Liver (tissue), 8 donors: ENCODE measurements at regions not wholly inside any gene's neighbourhood (a gene's known extent, or its start where the extent isn't known, plus 50 kb on each side); places are given as distances from the start of the nearest gene placed in this dataset.

ENCODE experiments used
- DNase-seq: peaks from one replicate; pipeline ENCODE4 v3.0.0-alpha.2; 2017; ENCODE audit warnings: low spot score
- H3K27ac ChIP-seq, 2 donors: one replicate each; pipeline ENCODE4 v1.7.0; 2013; ENCODE audit warnings: inconsistent platforms in 2 of 2, low read length in 2 of 2, control low read depth in 1 of 2, low read depth in 1 of 2, mild to moderate bottlenecking in 1 of 2
- H3K27me3 ChIP-seq, 4 donors: one replicate each; pipeline versions ENCODE4 v1.6.1 to v1.7.0; 2013; ENCODE audit warnings: low read length in 3 of 4, inconsistent platforms in 1 of 4, mild to moderate bottlenecking in 1 of 4, moderate library complexity in 1 of 4; ENCODE audit not compliant: control insufficient read depth in 4 of 4, insufficient read depth in 4 of 4
- H3K36me3 ChIP-seq, 4 donors: one replicate each; pipeline versions ENCODE4 v1.6.1 to v1.7.0; 2013; ENCODE audit warnings: low read length in 3 of 4, mild to moderate bottlenecking in 3 of 4, low read depth in 1 of 4, moderate library complexity in 1 of 4; ENCODE audit not compliant: control insufficient read depth in 4 of 4, insufficient read depth in 3 of 4
- H3K4me1 ChIP-seq, 4 donors: one replicate each; pipeline versions ENCODE4 v1.6.1 to v1.7.0; 2013; ENCODE audit warnings: low read length in 3 of 4, mild to moderate bottlenecking in 3 of 4, moderate library complexity in 1 of 4; ENCODE audit not compliant: control insufficient read depth in 4 of 4, insufficient read depth in 4 of 4
- H3K4me3 ChIP-seq, 3 donors: one replicate each; pipeline versions ENCODE4 v1.6.1 to v1.7.0; 2013; ENCODE audit warnings: low read length in 3 of 3, control low read depth in 1 of 3, low read depth in 1 of 3, mild to moderate bottlenecking in 1 of 3
- H3K9ac ChIP-seq, 2 donors: one replicate each; pipeline ENCODE4 v1.7.0; 2013; ENCODE audit warnings: low read length in 2 of 2, mild to moderate bottlenecking in 2 of 2, moderate library complexity in 2 of 2, control low read depth in 1 of 2, low read depth in 1 of 2
- H3K9me3 ChIP-seq, 4 donors: one replicate each; pipeline versions ENCODE4 v1.6.1 to v1.7.0; 2013; ENCODE audit warnings: low read length in 3 of 4; ENCODE audit not compliant: control insufficient read depth in 4 of 4
- EGR1 ChIP-seq, 2 donors: IDR thresholded peaks; 2 replicates each; pipeline ENCODE4 v1.6.1; 2016 to 2018; ENCODE audit warnings: antibody characterized with exemption in 2 of 2, low read depth in 2 of 2
- FOXA1 ChIP-seq: IDR thresholded peaks from 2 replicates; pipeline ENCODE4 v1.6.1; 2016; ENCODE audit warnings: antibody characterized with exemption
- FOXA2 ChIP-seq: IDR thresholded peaks from 2 replicates; pipeline ENCODE4 v1.6.1; 2016; ENCODE audit warnings: antibody characterized with exemption
- GABPA ChIP-seq, 2 donors: IDR thresholded peaks in 1 of 2; conservative IDR thresholded peaks in 1 of 2; 2 replicates each; pipeline ENCODE4 v1.6.1; 2016; ENCODE audit warnings: antibody characterized with exemption in 2 of 2, mild to moderate bottlenecking in 1 of 2, moderate library complexity in 1 of 2
- HNF4A ChIP-seq, 2 donors: conservative IDR thresholded peaks; 2 replicates each; pipeline ENCODE4 v1.6.1; 2016; ENCODE audit warnings: antibody characterized with exemption in 2 of 2, mild to moderate bottlenecking in 2 of 2
- HNF4G ChIP-seq: IDR thresholded peaks from 2 replicates; pipeline ENCODE4 v1.6.1; 2016; ENCODE audit warnings: antibody characterized with exemption
- JUND ChIP-seq, 2 donors: IDR thresholded peaks; 2 replicates each; pipeline ENCODE4 v1.6.1; 2016; ENCODE audit warnings: antibody characterized with exemption in 2 of 2
- MAX ChIP-seq: IDR thresholded peaks from 2 replicates; pipeline ENCODE4 v1.6.1; 2016; ENCODE audit warnings: antibody characterized with exemption
- NR2F2 ChIP-seq: IDR thresholded peaks from 2 replicates; pipeline ENCODE4 v1.6.1; 2016; ENCODE audit warnings: antibody characterized with exemption
- RAD21 ChIP-seq, 2 donors: IDR thresholded peaks; 2 replicates each; pipeline ENCODE4 v1.6.1; 2016; ENCODE audit warnings: antibody characterized with exemption in 2 of 2, mild to moderate bottlenecking in 2 of 2
- RXRA ChIP-seq, 2 donors: IDR thresholded peaks; 2 replicates each; pipeline ENCODE4 v1.6.1; 2017 to 2018; ENCODE audit warnings: antibody characterized with exemption in 2 of 2, mild to moderate bottlenecking in 1 of 2
- SP1 ChIP-seq: IDR thresholded peaks from 2 replicates; pipeline ENCODE4 v1.6.1; 2018; ENCODE audit warnings: antibody characterized with exemption, mild to moderate bottlenecking
- TAF1 ChIP-seq: conservative IDR thresholded peaks from 2 replicates; pipeline ENCODE4 v1.6.1; 2016; ENCODE audit warnings: antibody characterized with exemption, mild to moderate bottlenecking
- YY1 ChIP-seq: IDR thresholded peaks from 2 replicates; pipeline ENCODE4 v1.6.1; 2016; ENCODE audit warnings: antibody characterized with exemption, mild to moderate bottlenecking
- ZBTB33 ChIP-seq: IDR thresholded peaks from 2 replicates; pipeline ENCODE4 v1.6.1; 2016; ENCODE audit warnings: antibody characterized with exemption
- WGBS: extraction: QIAGEN DNeasy Blood & Tissue Kit; methylation state at CpG from one replicate; pipeline ENCODE4 v1.1.7; 2013; 5-methylcytosine and 5-hydroxymethylcytosine counted together
- TF ChIP-seq, protein P1 (sequence below): IDR thresholded peaks from 2 replicates; pipeline ENCODE4 v1.6.1; 2016; ENCODE audit warnings: antibody characterized with exemption, mild to moderate bottlenecking
- TF ChIP-seq, protein P2 (sequence below): IDR thresholded peaks from 2 replicates; pipeline ENCODE4 v1.6.1; 2016; ENCODE audit warnings: antibody characterized with exemption
- TF ChIP-seq, protein P3 (sequence below): fragments of 150-350 bp; IDR thresholded peaks from 2 replicates; pipeline ENCODE4 v1.5.1; 2017; ENCODE audit warnings: improper control_type of control experiment, low read depth, low read length; ENCODE audit not compliant: missing input control
- donor health status: healthy.
- donor health status: healthy.
- donor health status: healthy.
- donor health status: healthy.
- donor health status: healthy.

DNA sequence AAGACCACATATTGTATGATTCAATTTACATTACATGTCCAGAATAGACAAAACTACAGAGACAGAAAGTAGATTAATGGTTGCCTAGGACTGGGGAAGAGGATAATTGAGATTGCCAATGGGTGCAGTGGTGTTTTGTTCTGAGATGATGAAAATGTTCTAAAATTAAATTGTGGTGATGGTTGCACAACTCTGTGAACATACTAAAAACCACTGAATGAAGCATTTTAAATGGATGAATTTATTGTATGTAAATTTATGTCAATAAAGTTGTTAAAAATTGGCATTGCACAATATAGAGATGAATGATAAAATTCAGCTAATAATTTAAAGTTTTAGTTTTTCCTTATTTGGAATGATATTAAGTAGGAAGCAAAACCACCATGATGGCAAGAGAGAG lies 109.5 kb upstream of the NR4A3 start (continued):
- TF ChIP-seq, protein P1, sequence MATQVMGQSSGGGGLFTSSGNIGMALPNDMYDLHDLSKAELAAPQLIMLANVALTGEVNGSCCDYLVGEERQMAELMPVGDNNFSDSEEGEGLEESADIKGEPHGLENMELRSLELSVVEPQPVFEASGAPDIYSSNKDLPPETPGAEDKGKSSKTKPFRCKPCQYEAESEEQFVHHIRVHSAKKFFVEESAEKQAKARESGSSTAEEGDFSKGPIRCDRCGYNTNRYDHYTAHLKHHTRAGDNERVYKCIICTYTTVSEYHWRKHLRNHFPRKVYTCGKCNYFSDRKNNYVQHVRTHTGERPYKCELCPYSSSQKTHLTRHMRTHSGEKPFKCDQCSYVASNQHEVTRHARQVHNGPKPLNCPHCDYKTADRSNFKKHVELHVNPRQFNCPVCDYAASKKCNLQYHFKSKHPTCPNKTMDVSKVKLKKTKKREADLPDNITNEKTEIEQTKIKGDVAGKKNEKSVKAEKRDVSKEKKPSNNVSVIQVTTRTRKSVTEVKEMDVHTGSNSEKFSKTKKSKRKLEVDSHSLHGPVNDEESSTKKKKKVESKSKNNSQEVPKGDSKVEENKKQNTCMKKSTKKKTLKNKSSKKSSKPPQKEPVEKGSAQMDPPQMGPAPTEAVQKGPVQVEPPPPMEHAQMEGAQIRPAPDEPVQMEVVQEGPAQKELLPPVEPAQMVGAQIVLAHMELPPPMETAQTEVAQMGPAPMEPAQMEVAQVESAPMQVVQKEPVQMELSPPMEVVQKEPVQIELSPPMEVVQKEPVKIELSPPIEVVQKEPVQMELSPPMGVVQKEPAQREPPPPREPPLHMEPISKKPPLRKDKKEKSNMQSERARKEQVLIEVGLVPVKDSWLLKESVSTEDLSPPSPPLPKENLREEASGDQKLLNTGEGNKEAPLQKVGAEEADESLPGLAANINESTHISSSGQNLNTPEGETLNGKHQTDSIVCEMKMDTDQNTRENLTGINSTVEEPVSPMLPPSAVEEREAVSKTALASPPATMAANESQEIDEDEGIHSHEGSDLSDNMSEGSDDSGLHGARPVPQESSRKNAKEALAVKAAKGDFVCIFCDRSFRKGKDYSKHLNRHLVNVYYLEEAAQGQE = no peak
- TF ChIP-seq MAX = no peak
- TF ChIP-seq HNF4A (conservative IDR thresholded peaks at IDR 0.05) = no peak

GRCh38 chr9:99713838-99714306 lies 107.8 kb upstream of the NR4A3 start:
- Histone ChIP-seq H3K4me1 (no peaks in the 10 kb centered on the region), H3K9me3 (no peaks in the 10 kb centered on the region), H3K36me3 (no peaks in the 10 kb centered on the region), H3K27me3 (no peaks in the 10 kb centered on the region), H3K27ac (no peak overlapping the region), H3K4me3 (no peak overlapping the region), H3K9ac (no peak overlapping the region)
- no peak for DNase-seq
- TF ChIP-seq, protein P2, sequence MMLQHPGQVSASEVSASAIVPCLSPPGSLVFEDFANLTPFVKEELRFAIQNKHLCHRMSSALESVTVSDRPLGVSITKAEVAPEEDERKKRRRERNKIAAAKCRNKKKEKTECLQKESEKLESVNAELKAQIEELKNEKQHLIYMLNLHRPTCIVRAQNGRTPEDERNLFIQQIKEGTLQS = no peak
- TF ChIP-seq HNF4G (no peak), GABPA (IDR thresholded peaks at IDR 0.05 in 1 of 2, conservative IDR thresholded peaks at IDR 0.05 in 1 of 2) (no peak), JUND (IDR thresholded peaks at IDR 0.05) (no peak), HNF4A (conservative IDR thresholded peaks at IDR 0.05) (no peak), RXRA (IDR thresholded peaks at IDR 0.05) (no peak), FOXA2 (no peak), RAD21 (IDR thresholded peaks at IDR 0.05) (no peak), NR2F2 (no peak), EGR1 (IDR thresholded peaks at IDR 0.05; ENCODE audit: low read depth in 2 of 2) (no peak), ZBTB33 (no peak), TAF1 (no peak), SP1 (no peak), FOXA1 (no peak), MAX (no peak), YY1 (no peak)
- TF ChIP-seq, protein P3, sequence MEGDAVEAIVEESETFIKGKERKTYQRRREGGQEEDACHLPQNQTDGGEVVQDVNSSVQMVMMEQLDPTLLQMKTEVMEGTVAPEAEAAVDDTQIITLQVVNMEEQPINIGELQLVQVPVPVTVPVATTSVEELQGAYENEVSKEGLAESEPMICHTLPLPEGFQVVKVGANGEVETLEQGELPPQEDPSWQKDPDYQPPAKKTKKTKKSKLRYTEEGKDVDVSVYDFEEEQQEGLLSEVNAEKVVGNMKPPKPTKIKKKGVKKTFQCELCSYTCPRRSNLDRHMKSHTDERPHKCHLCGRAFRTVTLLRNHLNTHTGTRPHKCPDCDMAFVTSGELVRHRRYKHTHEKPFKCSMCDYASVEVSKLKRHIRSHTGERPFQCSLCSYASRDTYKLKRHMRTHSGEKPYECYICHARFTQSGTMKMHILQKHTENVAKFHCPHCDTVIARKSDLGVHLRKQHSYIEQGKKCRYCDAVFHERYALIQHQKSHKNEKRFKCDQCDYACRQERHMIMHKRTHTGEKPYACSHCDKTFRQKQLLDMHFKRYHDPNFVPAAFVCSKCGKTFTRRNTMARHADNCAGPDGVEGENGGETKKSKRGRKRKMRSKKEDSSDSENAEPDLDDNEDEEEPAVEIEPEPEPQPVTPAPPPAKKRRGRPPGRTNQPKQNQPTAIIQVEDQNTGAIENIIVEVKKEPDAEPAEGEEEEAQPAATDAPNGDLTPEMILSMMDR = no peak
- TF ChIP-seq, protein P1 = no peak
- WGBS = 92% methylated on average over 3 of the region's 3 CpGs
